ENCODE measurements at regions not wholly inside any gene's neighbourhood (a gene's known extent, or its start where the extent isn't known, plus 50 kb on each side); places are given as distances from the start of the nearest gene placed in this dataset.
A peak's percentile ranks its signal among the peaks of the same experiment; 100 is the strongest.

GRCh38 chr14:103260629-103261124, 73.4 kb upstream of the EIF5 start (continued):
- TF ChIP-seq ZSCAN5A (tag by site-specific recombination; IDR thresholded peaks at IDR 0.05) (no peak), ZNF302 (tag by site-specific recombination; IDR thresholded peaks at IDR 0.05; ENCODE audit: low read depth) (no peak)

- H3K36me3 ChIP-seq (ENCODE audit: control insufficient read depth in 2 of 2, insufficient read depth in 1 of 2, low read length in 2 of 2): no peaks in the 10 kb centered on the region
- TF ChIP-seq HOXC10 (CRISPR knock-in tag; IDR thresholded peaks at IDR 0.05): no peak
- no peak for TF ChIP-seq ZFP41 (tag by site-specific recombination; IDR thresholded peaks at IDR 0.05; ENCODE audit: borderline replicate concordance)
- TF ChIP-seq ZBTB7A (tag by site-specific recombination; IDR thresholded peaks at IDR 0.05; ENCODE audit: low read depth): no peak
- TF ChIP-seq ZNF214 (tag by site-specific recombination; IDR thresholded peaks at IDR 0.05; ENCODE audit: borderline replicate concordance): no peak
- TF ChIP-seq ZNF184 (tag by site-specific recombination; IDR thresholded peaks at IDR 0.05): no peak
- TF ChIP-seq ZNF324 (tag by site-specific recombination; IDR thresholded peaks at IDR 0.05): no peak
- TF ChIP-seq ZNF837 (tag by site-specific recombination; IDR thresholded peaks at IDR 0.05): no peak
- no peak for TF ChIP-seq ZNF112 (tag by site-specific recombination; IDR thresholded peaks at IDR 0.05)
- H3K4me1 ChIP-seq (ENCODE audit: control insufficient read depth, insufficient read depth, low read length): no peaks in the 10 kb centered on the region
- H3K27ac ChIP-seq (ENCODE audit: extremely low read depth, low read depth, low read length): no peak overlapping the region
- ChIA-PET CTCF (no interaction called here), POLR2A (no interaction called here)
- no peaks in the 10 kb centered on the region for H3K9me3 ChIP-seq (ENCODE audit: control insufficient read depth, insufficient read depth, low read depth, low read length)
- no peak overlapping the region for H3K4me3 ChIP-seq (ENCODE audit: low read depth, low read length)
Measured at GRCh38 chr14:103267226-103267910, 66.7 kb upstream of the EIF5 start.

- Histone ChIP-seq H3K4me1 (ENCODE audit: control insufficient read depth, insufficient read depth, low read length) (no peaks in the 10 kb centered on the region), H3K9me3 (ENCODE audit: control insufficient read depth, insufficient read depth, low read depth, low read length) (no peaks in the 10 kb centered on the region), H3K27ac (ENCODE audit: extremely low read depth, low read depth, low read length) (no peak overlapping the region), H3K4me3 (ENCODE audit: low read depth, low read length) (no peak overlapping the region), H3K36me3 (ENCODE audit: control insufficient read depth in 2 of 2, insufficient read depth in 1 of 2, low read length in 2 of 2) (no peaks in the 10 kb centered on the region)
- TF ChIP-seq EGR2 (tag by site-specific recombination; IDR thresholded peaks at IDR 0.05; ENCODE audit: low read depth) (peak; percentile 65), ZFHX2 (tag by site-specific recombination; conservative IDR thresholded peaks at IDR 0.05) (peak; percentile 74), SP2 (tag by site-specific recombination; IDR thresholded peaks at IDR 0.05) (no peak)
- ChIA-PET CTCF (no interaction called here), POLR2A (interaction anchor here (0.6 kb wide), 1 partner anchor 119 kb away, joined by 4 read pairs; no protein-coding TSS in a partner anchor)
Measured at GRCh38 chr14:103271189-103271588, 62.8 kb upstream of the EIF5 start.

GRCh38 chr14:103273145-103273744, 60.8 kb upstream of the EIF5 start:
- Histone ChIP-seq H3K9me3 (ENCODE audit: control insufficient read depth, insufficient read depth, low read depth, low read length) (no peaks in the 10 kb centered on the region), H3K4me3 (ENCODE audit: low read depth, low read length) (no peak overlapping the region), H3K36me3 (ENCODE audit: control insufficient read depth in 2 of 2, insufficient read depth in 1 of 2, low read length in 2 of 2) (no peaks in the 10 kb centered on the region), H3K27ac (ENCODE audit: extremely low read depth, low read depth, low read length) (no peak overlapping the region), H3K4me1 (ENCODE audit: control insufficient read depth, insufficient read depth, low read length) (no peaks in the 10 kb centered on the region)
- ChIA-PET CTCF (no interaction called here), POLR2A (no interaction called here)
- TF ChIP-seq GLIS1 (tag by site-specific recombination; IDR thresholded peaks at IDR 0.05): no peak
- TF ChIP-seq ZNF830 (tag by site-specific recombination; IDR thresholded peaks at IDR 0.05; ENCODE audit: low read depth): no peak
- TF ChIP-seq KLF1 (tag by site-specific recombination; IDR thresholded peaks at IDR 0.05): no peak
- TF ChIP-seq ZNF223 (tag by site-specific recombination; IDR thresholded peaks at IDR 0.05): no peak
- no peak for TF ChIP-seq ZNF596 (tag by site-specific recombination; IDR thresholded peaks at IDR 0.05)
- no peak for TF ChIP-seq ZNF521 (tag by site-specific recombination; IDR thresholded peaks at IDR 0.05)
- TF ChIP-seq ZNF585B (tag by site-specific recombination; IDR thresholded peaks at IDR 0.05): no peak
- TF ChIP-seq PRDM6 (tag by site-specific recombination; IDR thresholded peaks at IDR 0.05): no peak
- TF ChIP-seq ZNF341 (tag by site-specific recombination; IDR thresholded peaks at IDR 0.05; ENCODE audit: low read depth): no peak
- no peak for TF ChIP-seq ZNF623 (tag by site-specific recombination; IDR thresholded peaks at IDR 0.05)
- no peak for TF ChIP-seq ZFP41 (tag by site-specific recombination; IDR thresholded peaks at IDR 0.05; ENCODE audit: borderline replicate concordance)
- no peak for TF ChIP-seq ZNF426 (tag by site-specific recombination; IDR thresholded peaks at IDR 0.05)
- TF ChIP-seq ZNF580 (tag by site-specific recombination; IDR thresholded peaks at IDR 0.05): no peak

Data from HEK293 (cell line).